Skin epidermis (tissue), 12 donors: ENCODE measurements at regions not wholly inside any gene's neighbourhood (a gene's known extent, or its start where the extent isn't known, plus 50 kb on each side); places are given as distances from the start of the nearest gene placed in this dataset.

Experiments used
- H3K27ac ChIP-seq, 21 experiments: fragments of 200-600 bp; sonication (generic) in 11 of 21; one replicate each; pipeline ENCODE4 v1.5.0; 2020; ENCODE audit warnings: mild to moderate bottlenecking in 3 of 21, inconsistent platforms in 2 of 21, moderate library complexity in 2 of 21
- H3K4me3 ChIP-seq, 7 experiments: fragments of 200-600 bp; sonication (generic) in 2 of 7; one replicate each; pipeline ENCODE4 v1.5.0; 2020; ENCODE audit warnings: inconsistent platforms in 2 of 7, mild to moderate bottlenecking in 2 of 7, moderate library complexity in 1 of 7

- no peak overlapping the region for H3K27ac ChIP-seq
- H3K4me3 ChIP-seq = no peak overlapping the region
Measured at GRCh38 chr10:120700426-120700825, 150.7 kb upstream of the WDR11 start.

GRCh38 chr10:120701381-120701780 is 149.8 kb upstream of the WDR11 start:
- no peak overlapping the region for H3K4me3 ChIP-seq
- no peak overlapping the region for H3K27ac ChIP-seq

- Histone ChIP-seq H3K27ac (no peak overlapping the region), H3K4me3 (no peak overlapping the region)
Measured at GRCh38 chr10:120702032-120702431, 149.1 kb upstream of the WDR11 start.

- Histone ChIP-seq H3K27ac (no peak overlapping the region), H3K4me3 (no peak overlapping the region)
Measured at GRCh38 chr10:120705309-120705708, 145.9 kb upstream of the WDR11 start.

GRCh38 chr10:120710076-120710475 is 141.1 kb upstream of the WDR11 start:
- no peak overlapping the region for H3K27ac ChIP-seq
- no peak overlapping the region for H3K4me3 ChIP-seq

GRCh38 chr10:120711860-120712259 is 139.3 kb upstream of the WDR11 start:
- H3K4me3 ChIP-seq = no peak overlapping the region
- H3K27ac ChIP-seq = no peak overlapping the region

GRCh38 chr10:120713573-120714205 is 137.5 kb upstream of the WDR11 start:
- H3K4me3 ChIP-seq = no peak overlapping the region

GRCh38 chr10:120715171-120715570 is 136.0 kb upstream of the WDR11 start:
- Histone ChIP-seq H3K4me3 (no peak overlapping the region), H3K27ac (peak overlapping the region in 1 of 21 experiments; percentile 11)

More at GRCh38 chr10:120713573-120714205, 137.5 kb upstream of the WDR11 start:
- no peak overlapping the region for H3K27ac ChIP-seq

GRCh38 chr10:120719333-120719732 is 131.8 kb upstream of the WDR11 start:
- no peak overlapping the region for H3K4me3 ChIP-seq
- no peak overlapping the region for H3K27ac ChIP-seq

- H3K4me3 ChIP-seq = no peak overlapping the region
- H3K27ac ChIP-seq = no peak overlapping the region
Measured at GRCh38 chr10:120727001-120727400, 124.2 kb upstream of the WDR11 start.

GRCh38 chr10:120729547-120729946 is 121.6 kb upstream of the WDR11 start:
- no peak overlapping the region for H3K27ac ChIP-seq
- H3K4me3 ChIP-seq = no peak overlapping the region

GRCh38 chr10:120732067-120732466 is 119.1 kb upstream of the WDR11 start:
- H3K27ac ChIP-seq = no peak overlapping the region

GRCh38 chr10:120732643-120733313 is 118.4 kb upstream of the WDR11 start:
- Histone ChIP-seq H3K4me3 (no peak overlapping the region), H3K27ac (peak overlapping the region in 1 of 21 experiments; percentile 37)

More at GRCh38 chr10:120732067-120732466, 119.1 kb upstream of the WDR11 start:
- no peak overlapping the region for H3K4me3 ChIP-seq

GRCh38 chr10:120734483-120735078 is 116.6 kb upstream of the WDR11 start:
- H3K27ac ChIP-seq = no peak overlapping the region

GRCh38 chr10:120735315-120735714 is 115.8 kb upstream of the WDR11 start:
- H3K27ac ChIP-seq = no peak overlapping the region
- H3K4me3 ChIP-seq = no peak overlapping the region

More at GRCh38 chr10:120734483-120735078, 116.6 kb upstream of the WDR11 start:
- H3K4me3 ChIP-seq = no peak overlapping the region

GRCh38 chr10:120735773-120736371 is 115.3 kb upstream of the WDR11 start:
- Histone ChIP-seq H3K4me3 (no peak overlapping the region), H3K27ac (no peak overlapping the region)

- H3K27ac ChIP-seq = no peak overlapping the region
- H3K4me3 ChIP-seq = no peak overlapping the region
Measured at GRCh38 chr10:120736377-120736776, 114.8 kb upstream of the WDR11 start.

- H3K4me3 ChIP-seq = no peak overlapping the region
- H3K27ac ChIP-seq = no peak overlapping the region
Measured at GRCh38 chr10:120738658-120739057, 112.5 kb upstream of the WDR11 start.

- no peak overlapping the region for H3K4me3 ChIP-seq
- no peak overlapping the region for H3K27ac ChIP-seq
Measured at GRCh38 chr10:120741396-120741795, 109.8 kb upstream of the WDR11 start.

GRCh38 chr10:120742373-120742772 is 108.8 kb upstream of the WDR11 start:
- H3K4me3 ChIP-seq = no peak overlapping the region
- no peak overlapping the region for H3K27ac ChIP-seq

- Histone ChIP-seq H3K4me3 (no peak overlapping the region), H3K27ac (no peak overlapping the region)
Measured at GRCh38 chr10:120744040-120744439, 107.1 kb upstream of the WDR11 start.
